HG02840 (cell line): ENCODE measurements at regions not wholly inside any gene's neighbourhood (a gene's known extent, or its start where the extent isn't known, plus 50 kb on each side); places are given as distances from the start of the nearest gene placed in this dataset.
"Not testable (repeated sequence)": the region's sequence is repeated elsewhere in the genome, so short reads cannot be mapped to it uniquely, and the experiment has no call there.

Experiments used
- ATAC-seq: cut with Tn5 transposase; IDR thresholded peaks from one replicate; pipeline ENCODE4 v1.9.1; 2021; ENCODE audit warnings: mild to moderate bottlenecking, moderate library complexity, moderate number of reproducible peaks; ENCODE audit not compliant: unreplicated experiment, low FRiP score

DNA sequence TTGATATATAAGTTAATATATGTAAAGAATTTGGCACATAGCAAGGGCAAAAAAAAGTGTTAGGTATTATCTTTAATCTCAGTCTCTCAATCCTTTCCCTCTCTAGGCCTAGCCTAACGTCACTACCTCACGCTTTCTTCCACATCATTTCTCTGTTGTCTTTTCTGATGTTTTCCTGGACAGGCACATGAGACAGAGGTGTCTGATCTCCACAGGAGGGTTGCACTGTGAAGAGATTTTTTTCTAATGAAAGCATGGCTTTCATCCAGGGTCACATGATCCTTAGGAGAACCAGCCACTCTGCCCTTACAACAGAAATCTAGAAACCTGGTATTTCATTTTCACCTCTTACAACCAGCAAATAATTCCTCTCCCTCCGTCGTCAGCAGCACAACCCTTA lies 1268.3 kb downstream of the XPNPEP1 start:
- no peak for ATAC-seq

DNA sequence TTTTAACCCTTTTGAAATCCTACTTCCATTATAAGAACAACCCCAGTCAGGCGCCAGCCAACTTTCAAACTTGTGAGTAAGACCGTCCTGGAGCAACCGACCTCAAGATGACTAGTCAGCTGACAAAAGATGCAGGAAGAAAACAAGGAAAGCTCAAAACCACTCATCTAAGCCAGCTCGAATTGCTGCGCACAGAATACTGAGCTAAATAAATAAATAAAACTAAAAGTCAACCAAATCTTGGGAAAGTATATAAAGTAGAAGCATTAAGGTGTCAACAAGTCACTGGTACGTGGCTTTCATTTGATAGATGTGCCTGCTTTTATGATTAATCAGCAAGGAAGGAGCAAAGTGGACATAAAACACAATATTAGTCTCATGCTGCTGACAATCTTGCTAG lies 1269.8 kb downstream of the XPNPEP1 start:
- ATAC-seq, result no peak

DNA sequence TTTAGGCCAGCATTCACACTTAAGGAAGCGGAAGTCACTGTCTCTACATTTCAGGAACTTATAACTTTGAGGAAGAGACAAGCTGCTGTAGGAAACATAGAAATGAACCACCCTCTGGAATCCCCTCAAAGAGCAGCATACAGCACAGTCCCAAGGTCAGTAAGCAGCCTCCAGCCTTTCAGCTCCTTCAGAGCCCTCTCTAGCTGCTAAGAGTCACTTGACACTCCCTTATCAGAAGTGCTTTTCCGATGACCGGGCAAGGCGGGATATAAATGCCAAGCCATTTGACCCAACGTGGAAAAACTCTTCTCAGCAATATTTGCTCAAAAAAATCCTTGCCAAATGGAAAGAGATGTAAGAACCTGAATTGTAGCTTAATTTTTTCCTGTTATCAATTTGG lies 1284.3 kb downstream of the XPNPEP1 start:
- no peak for ATAC-seq

DNA sequence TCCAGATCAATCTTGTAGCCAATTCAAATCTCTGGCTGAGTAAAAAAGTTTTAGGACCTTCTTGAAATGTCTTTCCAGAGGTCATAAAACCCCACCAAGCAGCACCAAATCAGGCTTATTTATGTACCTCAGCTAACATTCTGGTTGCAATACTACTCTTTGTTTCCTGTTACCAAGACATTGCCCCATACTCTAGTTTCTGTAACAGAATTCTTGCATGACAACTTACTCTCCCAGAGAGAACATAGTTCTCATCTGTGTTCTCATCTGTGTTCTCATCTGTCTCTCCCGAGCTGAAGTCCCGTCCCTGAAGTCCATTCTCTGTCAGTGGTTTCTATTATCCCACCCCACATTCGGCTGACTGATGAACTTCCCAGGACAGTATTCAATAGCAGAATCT lies 1285.1 kb downstream of the XPNPEP1 start:
- ATAC-seq, result no peak

DNA sequence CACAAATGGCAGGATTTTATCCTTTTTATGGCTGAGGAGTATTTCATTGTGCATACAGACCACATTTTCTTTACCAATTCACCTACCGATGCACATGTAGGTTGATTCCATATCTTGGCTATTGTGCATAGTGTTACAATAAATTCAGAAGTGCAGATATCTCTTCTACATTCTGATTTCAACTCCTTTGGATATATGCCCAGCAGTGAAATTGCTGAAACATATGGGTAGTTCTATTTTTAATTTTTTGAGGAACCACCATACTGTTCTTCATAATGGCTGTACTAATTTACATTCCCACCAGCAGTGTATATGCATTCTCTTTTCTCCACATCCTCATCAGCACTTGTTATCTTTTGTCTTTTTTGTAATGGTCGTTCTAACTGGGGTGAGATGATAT lies 1290.3 kb downstream of the XPNPEP1 start:
- ATAC-seq, result no peak

DNA sequence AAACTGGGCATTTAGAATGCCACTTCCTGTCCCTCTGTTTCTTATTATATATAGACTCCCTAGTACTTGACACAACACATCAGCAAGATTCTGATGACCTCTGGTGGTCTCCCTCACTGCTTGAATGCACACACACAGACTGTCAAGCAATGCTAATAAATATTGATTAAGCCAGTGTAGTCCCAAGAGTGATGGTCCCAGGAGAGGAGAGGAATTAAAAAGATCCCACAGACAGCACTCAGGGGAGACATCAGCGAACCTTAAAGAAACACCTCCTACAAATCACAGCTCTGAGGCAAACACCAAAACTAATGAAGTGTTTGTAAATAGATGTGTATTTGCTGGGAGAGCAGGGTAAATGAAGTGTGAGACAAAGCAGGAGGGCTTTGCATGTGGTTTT lies 1291.2 kb downstream of the XPNPEP1 start:
- no peak for ATAC-seq

DNA sequence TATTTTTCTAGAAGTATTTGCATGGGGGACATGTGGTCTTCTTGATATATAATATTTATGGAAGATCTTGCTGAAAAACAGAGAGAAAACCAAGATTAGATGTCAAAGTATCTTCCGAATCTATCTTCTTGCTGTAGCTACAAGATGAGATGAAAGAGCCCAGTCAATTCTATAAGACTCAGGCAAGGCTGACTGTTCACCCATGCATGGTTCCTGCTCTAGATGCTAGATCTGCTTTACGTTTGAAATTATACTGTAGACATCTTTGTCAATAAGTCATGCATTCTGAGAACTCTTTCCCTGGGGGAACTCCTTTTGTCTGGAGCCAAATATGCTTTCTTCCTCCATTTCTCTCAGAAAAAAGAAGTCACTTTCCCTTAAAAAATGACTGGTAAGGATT lies 1292.0 kb downstream of the XPNPEP1 start:
- peak; percentile 82 for ATAC-seq

DNA sequence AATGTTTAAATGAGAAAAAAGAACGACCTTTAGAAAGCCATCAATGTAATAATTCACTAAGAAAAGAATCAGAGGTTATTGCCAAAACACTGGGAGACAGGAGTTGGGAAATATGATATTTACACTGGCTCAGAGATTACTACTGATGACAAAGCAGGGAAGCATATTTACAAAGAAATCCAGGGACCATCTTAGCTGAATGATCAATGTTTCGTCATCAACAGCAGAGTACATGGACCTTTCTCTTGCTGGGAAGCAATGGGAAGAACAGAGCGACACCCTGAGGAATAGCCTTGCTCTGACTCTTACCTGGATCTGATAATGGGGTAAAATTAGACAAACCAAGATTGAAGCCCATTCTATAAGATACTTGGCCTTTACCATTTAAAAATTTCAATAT lies 1293.5 kb downstream of the XPNPEP1 start:
- no peak for ATAC-seq

DNA sequence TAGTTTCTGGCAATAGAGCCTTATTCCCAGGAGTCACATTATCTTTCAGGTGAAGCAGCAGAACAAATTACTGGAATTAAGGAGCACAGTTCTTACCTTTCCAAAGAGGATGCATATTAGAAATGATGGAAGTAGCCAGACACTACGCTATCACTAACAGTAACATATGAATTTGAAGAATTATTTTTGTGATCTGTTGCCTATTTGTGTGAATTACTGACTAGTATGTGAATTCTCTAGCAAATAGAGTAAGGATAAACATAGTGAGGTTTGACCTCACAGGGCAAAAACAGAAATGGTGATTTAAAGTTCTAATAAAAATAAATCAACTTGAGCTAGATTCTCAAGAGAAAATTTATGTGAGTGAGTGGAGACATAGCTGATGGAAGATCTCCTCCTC lies 1299.3 kb downstream of the XPNPEP1 start:
- no peak for ATAC-seq

DNA sequence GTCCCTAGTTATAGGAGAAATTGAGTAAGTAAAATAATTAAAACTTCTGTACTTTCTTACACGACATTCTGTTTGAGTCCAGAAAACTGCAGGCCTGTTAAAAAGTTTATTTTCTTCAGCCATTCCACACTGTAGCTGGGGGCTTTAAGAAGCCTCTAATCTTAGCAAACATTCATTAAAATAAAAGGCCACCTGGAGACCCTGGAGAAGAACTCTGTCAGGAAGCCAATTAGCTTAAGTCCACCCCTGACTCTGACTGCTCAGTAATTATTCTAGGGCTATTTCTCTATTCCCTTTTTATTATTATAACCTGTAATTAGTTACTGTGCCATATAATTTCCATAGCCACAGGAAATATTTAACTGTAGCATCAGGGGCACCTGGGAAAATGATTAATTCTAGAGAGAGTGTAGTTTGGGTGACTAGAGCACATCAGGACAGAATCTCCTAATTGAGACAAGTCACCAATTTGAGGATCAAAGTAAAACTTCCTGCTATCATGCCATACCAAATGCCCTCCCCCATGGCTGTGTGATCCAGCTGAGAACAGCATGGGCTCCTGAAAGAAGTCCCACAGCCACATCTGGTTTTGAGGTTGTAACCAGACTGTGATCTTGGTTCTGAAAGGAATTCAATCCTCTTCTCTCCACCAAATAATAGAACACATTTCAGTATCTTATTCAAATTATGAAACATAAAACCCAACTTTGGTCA lies 1302.3 kb downstream of the XPNPEP1 start:
- no peak for ATAC-seq

DNA sequence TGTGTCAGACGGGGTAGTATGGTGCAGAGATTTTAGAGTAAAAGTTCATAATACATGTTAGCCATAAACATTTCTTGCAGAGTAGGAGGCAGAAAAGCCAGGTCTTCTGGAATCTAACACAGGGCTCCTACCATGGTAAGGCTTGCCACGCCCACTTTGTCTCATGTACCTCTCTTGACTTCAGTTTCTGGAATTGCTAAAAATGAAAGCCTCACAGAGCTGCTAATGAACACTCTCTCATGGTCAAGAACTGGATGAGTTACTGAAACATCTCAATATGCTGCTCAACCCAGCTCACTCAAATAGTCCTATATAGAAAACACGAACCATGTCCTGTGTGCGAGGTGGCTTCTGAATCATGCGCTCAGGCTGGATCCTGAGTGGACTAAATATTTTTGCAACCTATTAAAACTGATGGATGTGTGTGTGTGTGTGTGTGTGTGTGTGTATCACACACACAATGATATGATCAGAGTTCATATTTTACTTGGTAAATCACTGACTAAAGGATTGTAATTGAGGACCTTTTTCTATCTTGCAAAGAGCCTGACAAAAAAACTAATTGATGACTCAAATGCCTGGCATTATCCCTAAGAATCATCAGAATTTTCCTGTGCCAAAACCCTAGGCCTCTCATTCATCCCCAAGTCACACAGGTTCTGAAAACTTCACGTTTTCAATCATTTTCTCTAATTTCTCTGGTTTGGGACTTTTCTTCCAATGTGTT lies 1306.6 kb downstream of the XPNPEP1 start:
- ATAC-seq, result no peak

DNA sequence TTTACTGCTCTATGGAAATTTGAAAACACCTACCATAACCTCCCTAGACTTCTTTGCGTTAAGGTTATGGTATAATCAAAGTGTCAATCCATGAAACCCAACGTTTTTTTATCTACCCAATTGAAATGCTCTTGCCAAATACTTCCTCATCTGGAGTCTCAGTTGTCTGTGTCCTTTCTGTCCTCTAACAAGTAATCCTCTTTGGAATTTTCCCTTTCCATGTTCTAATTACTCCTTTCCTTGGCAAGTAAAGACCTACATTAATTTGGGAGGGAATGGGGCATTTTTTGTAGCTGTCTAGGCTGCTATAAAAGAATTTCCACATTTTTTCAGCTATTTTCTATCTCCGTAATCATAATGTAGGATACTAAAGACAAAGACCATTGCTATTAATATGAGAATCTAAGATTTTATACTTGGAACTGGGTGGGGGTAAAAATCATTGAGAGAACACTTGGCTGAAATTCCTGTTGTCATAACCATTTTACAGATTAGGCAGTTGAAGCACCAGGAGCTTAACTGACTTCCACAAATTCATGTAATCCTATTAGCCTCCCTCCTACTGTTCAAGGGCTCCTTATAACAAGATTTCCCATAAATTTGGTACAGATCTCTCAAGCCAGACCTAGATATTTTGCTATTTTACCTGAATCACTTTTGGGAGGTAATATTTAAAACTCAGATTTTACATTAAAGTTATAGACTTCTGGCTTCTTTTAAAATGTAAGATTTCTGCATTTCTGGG lies 1307.6 kb downstream of the XPNPEP1 start:
- no peak for ATAC-seq

DNA sequence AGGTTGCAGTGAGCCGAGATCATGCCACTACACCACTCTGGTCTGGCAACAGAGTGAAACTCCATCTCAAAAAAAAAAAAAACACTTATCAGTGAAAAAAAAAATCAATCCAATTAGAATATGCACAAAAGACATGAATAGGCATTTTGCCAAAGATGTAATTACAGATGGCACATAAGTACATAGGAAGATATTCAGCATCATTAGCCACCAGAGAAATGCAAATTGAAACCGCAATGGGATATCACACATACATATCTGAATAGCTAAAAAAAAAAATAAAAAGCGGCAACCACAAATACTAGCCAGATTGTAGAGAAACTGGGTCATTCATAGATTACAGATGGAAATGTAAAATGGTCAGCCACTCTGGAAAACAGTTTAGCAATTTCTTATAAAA lies 1310.8 kb downstream of the XPNPEP1 start:
- ATAC-seq, result no peak

DNA sequence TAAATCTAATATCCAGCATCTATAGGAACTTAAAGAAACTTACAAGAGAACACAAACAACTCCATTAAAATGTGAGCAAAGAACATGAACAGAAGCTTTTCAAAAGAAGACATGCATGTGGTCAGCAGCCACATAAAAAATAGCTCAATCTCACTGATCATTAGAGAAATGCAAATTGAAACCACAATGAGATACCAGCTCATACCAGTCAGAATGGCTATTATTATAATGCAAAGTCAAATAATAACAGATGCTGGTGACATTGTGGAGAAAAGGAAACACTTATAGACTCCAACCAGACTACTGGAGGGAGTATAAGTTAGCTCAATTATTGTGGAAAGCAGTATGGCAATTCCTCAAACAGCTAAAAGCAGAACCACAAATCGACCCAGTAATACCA lies 1314.5 kb downstream of the XPNPEP1 start:
- ATAC-seq, result no peak

DNA sequence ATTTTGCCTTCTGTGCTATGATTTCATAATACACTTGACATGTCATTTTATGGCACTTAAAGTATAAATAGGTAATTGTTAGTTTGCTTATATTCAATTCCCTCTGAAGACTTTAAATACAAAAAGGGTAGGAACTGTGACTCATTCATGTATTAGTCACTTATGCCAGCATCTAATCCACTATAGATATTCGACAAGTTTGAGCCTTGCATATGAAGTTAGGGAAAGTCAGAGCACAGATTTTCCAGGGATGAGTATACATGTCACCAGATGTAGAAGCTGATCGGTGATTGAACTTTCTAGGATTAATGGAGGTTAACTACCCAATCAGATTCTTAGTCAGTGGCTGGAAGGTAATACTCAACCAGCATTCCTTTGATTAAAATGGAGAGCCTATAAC lies 1321.5 kb downstream of the XPNPEP1 start:
- no peak for ATAC-seq

DNA sequence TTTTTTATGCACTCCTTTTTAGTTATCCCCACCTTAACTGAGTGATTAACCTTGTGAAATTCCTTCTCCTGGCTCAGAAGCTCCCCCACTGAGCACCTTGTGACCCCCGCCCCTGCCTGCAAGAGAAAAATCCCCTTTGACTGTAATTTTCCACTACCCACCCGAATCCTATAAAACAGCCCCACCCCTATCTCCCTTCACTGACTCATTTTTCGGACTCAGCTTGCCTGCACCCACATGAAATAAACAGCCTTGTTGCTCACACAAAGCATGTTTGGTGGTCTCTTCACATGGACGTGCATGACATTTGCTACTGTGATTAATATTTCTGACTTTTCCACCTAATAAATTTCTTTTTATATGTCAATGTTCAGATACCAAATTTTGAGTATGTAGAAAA lies 1322.8 kb downstream of the XPNPEP1 start:
- not testable (repeated sequence) for ATAC-seq

DNA sequence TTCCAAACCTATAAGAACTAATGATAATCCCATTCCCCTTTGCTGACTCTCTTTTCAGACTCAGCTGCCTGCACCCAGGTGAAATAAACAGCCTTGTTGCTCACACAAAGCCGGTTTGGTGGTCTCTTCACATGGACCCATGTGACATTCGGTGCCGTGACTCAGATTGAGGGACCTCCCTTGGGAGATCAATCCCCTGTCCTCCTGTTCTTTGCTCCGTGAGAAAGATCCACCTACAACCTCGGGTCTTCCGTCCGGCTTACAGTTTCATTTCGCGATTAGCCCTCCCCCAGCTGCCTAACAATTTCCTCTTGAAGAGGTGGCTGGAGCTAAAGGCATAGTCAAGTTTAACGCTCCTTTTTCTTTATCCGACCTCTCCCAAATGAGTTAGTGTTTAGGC lies 1324.0 kb downstream of the XPNPEP1 start:
- not testable (repeated sequence) for ATAC-seq

DNA sequence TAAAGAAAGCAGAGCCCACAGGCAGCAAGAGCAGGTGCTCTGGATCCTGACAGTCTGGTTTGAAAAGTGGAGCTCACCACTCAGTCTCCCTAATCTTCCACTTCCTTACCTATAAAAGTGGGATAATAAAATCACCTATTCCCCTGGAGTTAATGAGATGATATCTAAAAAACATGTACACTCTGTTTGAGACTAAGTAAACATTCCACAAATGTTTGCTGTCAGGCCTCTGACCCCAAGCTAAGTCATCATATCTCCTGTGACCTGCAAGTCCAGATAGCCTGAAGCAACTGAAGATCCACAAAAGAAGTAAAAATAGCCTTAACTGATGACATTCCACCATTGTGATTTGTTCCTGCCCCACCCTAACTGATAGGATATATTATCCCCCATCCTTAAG lies 1324.5 kb downstream of the XPNPEP1 start:
- ATAC-seq, result no peak

DNA sequence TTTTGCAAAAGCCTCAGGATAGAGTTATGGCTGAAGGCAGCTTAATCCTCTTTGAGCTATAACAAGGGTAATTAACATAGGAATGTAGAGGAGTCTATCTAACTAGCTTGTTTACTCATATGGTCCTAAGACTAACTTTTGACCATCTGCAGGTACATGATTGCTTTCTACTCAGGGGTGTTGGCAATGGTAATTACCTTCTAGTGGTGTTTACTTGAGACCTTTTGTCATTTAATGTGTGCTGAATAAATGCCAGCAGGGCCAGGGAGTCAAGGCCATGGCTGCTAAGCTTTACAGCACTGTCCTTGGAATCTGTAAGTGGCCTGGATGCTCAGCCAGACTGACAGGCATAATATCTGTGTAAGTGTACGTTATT lies 1325.0 kb downstream of the XPNPEP1 start:
- no peak for ATAC-seq

DNA sequence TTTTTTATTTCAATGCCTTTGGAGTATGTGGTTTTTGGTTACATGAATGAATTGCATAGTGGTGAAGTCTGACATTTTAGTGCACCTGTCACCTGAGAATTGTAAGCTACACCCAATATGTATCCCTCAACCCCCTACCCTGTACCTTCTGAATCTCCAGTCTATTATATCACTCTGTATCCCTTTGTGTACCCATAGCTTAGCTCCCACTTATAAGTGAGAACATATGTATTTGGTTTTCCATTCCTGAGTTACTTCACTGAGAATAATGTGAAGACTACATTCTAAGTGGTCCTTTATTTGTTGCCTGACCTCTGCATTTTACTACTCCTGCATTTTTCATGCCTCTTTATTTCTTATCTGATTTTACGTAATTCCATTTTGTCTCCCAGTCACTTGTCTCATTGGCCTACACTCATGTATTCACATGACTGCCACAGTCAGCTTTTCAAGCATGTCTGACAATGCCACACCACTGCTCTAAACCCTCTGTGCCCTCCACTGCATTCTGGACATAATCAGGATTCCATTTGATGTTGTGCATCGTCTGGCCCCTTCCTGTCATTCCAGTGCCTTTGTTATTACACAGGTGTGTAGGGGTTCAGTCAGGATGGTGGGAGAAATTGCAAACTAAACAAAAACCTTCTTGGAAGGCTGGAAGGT lies 1325.5 kb downstream of the XPNPEP1 start:
- no peak for ATAC-seq

DNA sequence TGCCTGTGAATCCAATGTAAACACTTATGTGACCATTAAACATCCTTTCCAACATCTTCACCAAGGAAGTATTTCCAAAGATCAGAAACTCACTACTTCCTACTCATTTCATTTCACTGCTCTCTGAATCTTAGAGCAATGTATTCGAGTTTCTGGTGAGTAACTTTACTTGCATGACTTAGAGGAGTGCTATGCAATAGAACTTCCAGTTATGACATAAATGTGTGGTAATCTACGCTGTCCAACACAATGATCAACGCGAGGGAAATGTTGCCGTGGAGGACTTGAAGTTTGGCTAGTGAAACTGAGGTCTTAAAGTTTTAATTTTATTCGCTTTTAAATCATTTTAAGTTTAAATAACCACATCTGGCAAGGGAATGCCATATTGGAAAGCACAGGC lies 1326.3 kb downstream of the XPNPEP1 start:
- ATAC-seq, result no peak
